GM13977 (cell line): ENCODE measurements at regions not wholly inside any gene's neighbourhood (a gene's known extent, or its start where the extent isn't known, plus 50 kb on each side); places are given as distances from the start of the nearest gene placed in this dataset.
A peak's percentile ranks its signal among the peaks of the same experiment; 100 is the strongest.

ENCODE experiments used
- DNase-seq: peaks from one replicate; pipeline ENCODE4 v3.0.0; 2012; ENCODE audit warnings: low spot score
- in situ Hi-C: fragments of 300-500 bp; cut with MboI; formaldehyde crosslinking; loops from one replicate; pipeline ENCODE4 v1.12.0; 2022; ENCODE audit warnings: low sequenced_read_pairs, low pct_unique_long_range_greater_than_20kb, mixed read lengths, inconsistent platforms; ENCODE audit not compliant: unreplicated experiment
- TF ChIP-seq, protein P1 (sequence below): IDR thresholded peaks from 2 replicates; pipeline ENCODE4 v1.5.1; 2012; ENCODE audit warnings: mild to moderate bottlenecking, control low read depth; ENCODE audit not compliant: insufficient read depth; ENCODE audit errors: extremely low read depth, missing control alignments

- no peak for DNase-seq
- in situ Hi-C loops, result no loop called here
- TF ChIP-seq, protein P1, sequence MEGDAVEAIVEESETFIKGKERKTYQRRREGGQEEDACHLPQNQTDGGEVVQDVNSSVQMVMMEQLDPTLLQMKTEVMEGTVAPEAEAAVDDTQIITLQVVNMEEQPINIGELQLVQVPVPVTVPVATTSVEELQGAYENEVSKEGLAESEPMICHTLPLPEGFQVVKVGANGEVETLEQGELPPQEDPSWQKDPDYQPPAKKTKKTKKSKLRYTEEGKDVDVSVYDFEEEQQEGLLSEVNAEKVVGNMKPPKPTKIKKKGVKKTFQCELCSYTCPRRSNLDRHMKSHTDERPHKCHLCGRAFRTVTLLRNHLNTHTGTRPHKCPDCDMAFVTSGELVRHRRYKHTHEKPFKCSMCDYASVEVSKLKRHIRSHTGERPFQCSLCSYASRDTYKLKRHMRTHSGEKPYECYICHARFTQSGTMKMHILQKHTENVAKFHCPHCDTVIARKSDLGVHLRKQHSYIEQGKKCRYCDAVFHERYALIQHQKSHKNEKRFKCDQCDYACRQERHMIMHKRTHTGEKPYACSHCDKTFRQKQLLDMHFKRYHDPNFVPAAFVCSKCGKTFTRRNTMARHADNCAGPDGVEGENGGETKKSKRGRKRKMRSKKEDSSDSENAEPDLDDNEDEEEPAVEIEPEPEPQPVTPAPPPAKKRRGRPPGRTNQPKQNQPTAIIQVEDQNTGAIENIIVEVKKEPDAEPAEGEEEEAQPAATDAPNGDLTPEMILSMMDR, result no peak
Measured at GRCh38 chr5:2921651-2922050, 170.2 kb upstream of the IRX2 start.

- in situ Hi-C loops, result no loop called here
- TF ChIP-seq, protein P1, result no peak
- DNase-seq, result no peak
Measured at GRCh38 chr5:2921176-2921575, 169.7 kb upstream of the IRX2 start.

- no peak for DNase-seq
- TF ChIP-seq, protein P1, result no peak
- in situ Hi-C loops, result no loop called here
Measured at GRCh38 chr5:2920312-2920711, 168.8 kb upstream of the IRX2 start.

DNA sequence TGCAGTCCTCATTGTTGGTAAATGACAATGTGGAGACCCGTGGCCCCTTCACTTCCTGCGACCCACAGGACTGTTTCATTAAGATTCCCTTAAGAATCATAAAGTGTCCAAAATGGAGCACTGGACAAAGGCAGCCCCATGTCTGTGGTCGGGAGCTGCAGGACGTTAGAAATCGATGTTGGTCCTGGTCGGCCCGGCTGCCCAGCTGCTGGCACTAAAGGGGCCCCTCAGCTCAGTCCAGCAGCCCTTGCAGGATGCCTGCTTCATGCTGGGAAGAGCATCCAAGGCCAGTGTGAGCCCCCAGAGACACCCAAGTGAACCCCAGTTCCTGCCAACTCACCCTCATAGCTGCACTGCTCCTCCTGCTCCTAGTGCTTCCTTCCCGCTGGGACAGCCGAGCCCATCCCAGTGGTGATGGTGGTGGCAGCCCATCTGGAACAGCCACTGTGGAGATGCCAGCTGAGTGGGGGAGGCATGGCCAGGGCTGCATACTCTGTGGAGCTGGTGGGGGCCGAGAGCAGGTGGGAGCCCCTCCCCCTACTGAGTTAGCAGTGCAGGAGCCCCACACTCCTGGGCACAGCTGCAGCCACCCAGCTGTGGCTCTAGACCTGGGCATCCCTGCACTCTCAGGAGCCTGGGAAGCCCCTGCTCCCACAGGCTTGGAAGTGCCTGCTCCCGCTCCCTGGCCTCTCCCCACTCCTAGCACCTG lies 168.0 kb upstream of the IRX2 start:
- TF ChIP-seq, protein P1, result no peak
- in situ Hi-C loops, result no loop called here
- DNase-seq, result no peak

DNA sequence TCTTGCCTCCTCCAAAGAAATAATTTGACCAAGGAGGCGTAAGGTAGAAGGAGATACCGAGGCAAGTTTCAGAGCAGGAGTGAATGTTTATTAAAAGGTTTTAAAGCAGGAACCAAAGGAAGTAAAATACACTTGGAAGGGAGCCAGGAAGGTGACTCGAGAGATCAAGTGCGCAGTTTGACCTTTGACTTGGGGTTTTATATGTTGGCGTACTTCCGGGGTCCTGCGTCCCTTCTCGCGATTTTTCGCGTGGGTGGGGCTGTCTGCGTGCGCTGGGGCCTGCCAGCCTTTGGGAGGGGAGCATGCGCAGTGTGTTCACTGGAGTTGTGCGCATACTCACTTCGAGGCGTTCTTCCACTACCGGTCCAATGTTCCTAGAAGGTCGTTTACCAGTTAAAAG lies 166.0 kb upstream of the IRX2 start:
- DNase-seq, result no peak
- in situ Hi-C loops, result no loop called here
- TF ChIP-seq, protein P1, result no peak

DNA sequence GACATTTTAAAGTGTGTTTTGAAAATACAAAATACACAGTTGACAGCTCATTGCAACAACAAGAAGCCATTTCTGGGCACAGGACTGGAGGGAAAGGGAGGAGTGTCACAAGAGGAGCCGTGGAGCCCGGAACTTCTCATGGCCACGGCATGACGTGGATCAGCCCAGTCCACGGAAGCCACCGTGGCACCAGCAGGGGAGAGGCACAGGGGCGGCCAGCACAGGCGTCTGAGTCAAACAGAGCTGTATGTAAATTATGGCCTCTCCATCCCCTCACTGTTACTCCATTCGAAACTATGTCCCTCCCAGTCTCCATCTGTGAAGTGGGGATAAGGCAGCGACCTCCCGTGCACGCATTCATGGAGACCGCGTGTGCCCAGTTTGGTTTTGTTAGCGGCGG lies 165.6 kb upstream of the IRX2 start:
- TF ChIP-seq, protein P1, result no peak
- in situ Hi-C loops, result no loop called here
- DNase-seq, result peak; percentile 3
